Stomach (tissue), 8 donors: ENCODE measurements at regions not wholly inside any gene's neighbourhood (a gene's known extent, or its start where the extent isn't known, plus 50 kb on each side); places are given as distances from the start of the nearest gene placed in this dataset.

ENCODE experiments used
- DNase-seq, 2 donors: peaks; one replicate each; pipeline versions ENCODE4 v3.0.0 to v3.0.0-alpha.2; 2013 to 2019
- H3K27ac ChIP-seq, 5 donors: fragments of 200-600 bp in 4 of 5; sonication (generic) in 4 of 5; one replicate each; pipeline ENCODE4 v1.5.1; 2013 to 2019; ENCODE audit warnings: mild to moderate bottlenecking in 1 of 5, moderate library complexity in 1 of 5
- H3K27me3 ChIP-seq, 3 donors: fragments of 200-600 bp; sonication (generic); one replicate each; pipeline ENCODE4 v1.5.1; 2017 to 2019; ENCODE audit warnings: mixed run types in 1 of 3
- H3K36me3 ChIP-seq, 4 donors: fragments of 200-600 bp; sonication (generic); 1 replicate in 3 of 4; 2 replicates in 1 of 4; pipeline ENCODE4 v1.5.1; 2016 to 2019
- H3K4me1 ChIP-seq, 4 donors: fragments of 200-600 bp; sonication (generic); one replicate each; pipeline ENCODE4 v1.5.1; 2016 to 2019
- H3K4me3 ChIP-seq, 4 donors: fragments of 200-600 bp; sonication (generic) in 3 of 4; one replicate each; pipeline ENCODE4 v1.5.1; 2016 to 2019; ENCODE audit warnings: mild to moderate bottlenecking in 1 of 4
- H3K9me3 ChIP-seq, 4 donors: fragments of 200-600 bp; sonication (generic); one replicate each; pipeline ENCODE4 v1.5.1; 2016 to 2019
- EP300 ChIP-seq: sonication (generic); formaldehyde crosslinking; IDR thresholded peaks from one replicate; pipeline ENCODE4 v1.6.1; 2017; ENCODE audit warnings: antibody characterized with exemption
- POLR2A ChIP-seq, 4 donors: fragments of 450-650 bp; IDR thresholded peaks; one replicate each; pipeline ENCODE4 v1.6.1; 2016; ENCODE audit warnings: antibody characterized with exemption in 4 of 4, control low read depth in 2 of 4, mild to moderate bottlenecking in 1 of 4, moderate library complexity in 1 of 4
- POLR2AphosphoS5 ChIP-seq, 3 donors: sonication (generic); formaldehyde crosslinking; IDR thresholded peaks; one replicate each; pipeline ENCODE4 v1.6.1; 2016; ENCODE audit warnings: antibody characterized with exemption in 3 of 3
- WGBS, 5 donors: extraction: QIAGEN DNeasy Blood & Tissue Kit in 3 of 5; methylation state at CpG; one replicate each; pipeline versions ENCODE4 v1.1.5 to v1.1.7; 2013 to 2018; 5-methylcytosine and 5-hydroxymethylcytosine counted together
- intact Hi-C: fragments of 100-400 bp; cut with DNase I; formaldehyde crosslinking; loops from one replicate; pipeline ENCODE4 v1.15.1; 2023; ENCODE audit warnings: low total_unique reads
- TF ChIP-seq, protein P1 (sequence below), 7 experiments: fragments of 450-650 bp in 4 of 7; fragments of 200-600 bp in 3 of 7; sonication (generic) in 3 of 7; IDR thresholded peaks; one replicate each; pipeline ENCODE4 v1.5.1; 2016 to 2019; ENCODE audit warnings: antibody characterized with exemption in 7 of 7, control low read depth in 2 of 7, mild to moderate bottlenecking in 1 of 7
- donor health status: healthy with polysubstance abuse.
- donor health status: Bipolar disorder and iron deficiency.
- donor health status: healthy.

DNA sequence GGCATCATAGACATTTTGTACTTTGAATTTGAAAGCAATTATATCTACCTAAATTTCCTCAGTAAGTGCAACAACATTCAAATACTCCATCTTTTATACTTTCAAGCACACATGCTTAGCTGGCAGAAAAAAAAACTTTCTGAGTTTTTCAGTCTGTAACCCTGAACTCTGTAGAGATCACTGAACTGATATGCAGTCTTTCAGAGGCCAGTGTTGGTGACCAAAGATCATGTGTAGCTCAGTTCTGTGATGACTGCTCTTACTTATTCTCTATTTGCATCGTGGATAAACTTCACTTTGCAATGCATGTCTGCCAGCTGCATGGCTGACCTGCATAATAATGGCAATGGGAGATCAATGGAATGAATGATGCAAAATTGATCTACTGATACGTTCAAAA, 431.3 kb downstream of the FRK start:
- H3K36me3 ChIP-seq = no peaks in the 10 kb centered on the region
- H3K9me3 ChIP-seq = no peaks in the 10 kb centered on the region
- TF ChIP-seq EP300 (no peak), POLR2A (IDR thresholded peaks at IDR 0.05) (no peak), POLR2AphosphoS5 (IDR thresholded peaks at IDR 0.05) (no peak)
- TF ChIP-seq, protein P1, sequence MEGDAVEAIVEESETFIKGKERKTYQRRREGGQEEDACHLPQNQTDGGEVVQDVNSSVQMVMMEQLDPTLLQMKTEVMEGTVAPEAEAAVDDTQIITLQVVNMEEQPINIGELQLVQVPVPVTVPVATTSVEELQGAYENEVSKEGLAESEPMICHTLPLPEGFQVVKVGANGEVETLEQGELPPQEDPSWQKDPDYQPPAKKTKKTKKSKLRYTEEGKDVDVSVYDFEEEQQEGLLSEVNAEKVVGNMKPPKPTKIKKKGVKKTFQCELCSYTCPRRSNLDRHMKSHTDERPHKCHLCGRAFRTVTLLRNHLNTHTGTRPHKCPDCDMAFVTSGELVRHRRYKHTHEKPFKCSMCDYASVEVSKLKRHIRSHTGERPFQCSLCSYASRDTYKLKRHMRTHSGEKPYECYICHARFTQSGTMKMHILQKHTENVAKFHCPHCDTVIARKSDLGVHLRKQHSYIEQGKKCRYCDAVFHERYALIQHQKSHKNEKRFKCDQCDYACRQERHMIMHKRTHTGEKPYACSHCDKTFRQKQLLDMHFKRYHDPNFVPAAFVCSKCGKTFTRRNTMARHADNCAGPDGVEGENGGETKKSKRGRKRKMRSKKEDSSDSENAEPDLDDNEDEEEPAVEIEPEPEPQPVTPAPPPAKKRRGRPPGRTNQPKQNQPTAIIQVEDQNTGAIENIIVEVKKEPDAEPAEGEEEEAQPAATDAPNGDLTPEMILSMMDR (IDR thresholded peaks at IDR 0.05) = no peak
- intact Hi-C loops = no loop called here
- no peak overlapping the region for H3K4me3 ChIP-seq
- no peak overlapping the region for H3K27ac ChIP-seq
- H3K4me1 ChIP-seq = no peaks in the 10 kb centered on the region
- DNase-seq = no peak
- H3K27me3 ChIP-seq = no peaks in the 10 kb centered on the region
- WGBS, 5 donors = 53 to 80% (median 73%) methylated on average over 2 of the region's 2 CpGs

DNA sequence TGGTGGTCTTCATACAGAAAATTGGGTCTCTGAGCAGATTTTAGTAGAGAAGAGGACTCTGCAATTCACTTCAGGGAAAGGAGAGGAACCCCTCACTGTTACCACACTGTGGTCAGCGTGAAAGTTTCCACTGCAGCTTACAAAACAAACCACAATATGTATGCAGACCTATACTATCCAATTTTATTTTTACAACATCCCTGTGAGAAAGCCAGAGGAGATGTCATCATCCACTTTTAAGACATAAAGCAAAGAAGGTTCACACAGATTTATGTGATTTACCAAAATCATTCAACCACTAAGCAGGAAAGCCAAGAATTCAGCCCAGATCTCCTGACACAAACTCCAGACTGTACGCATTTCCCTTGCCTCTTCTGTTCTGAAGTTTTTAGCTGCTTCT, 442.4 kb downstream of the FRK start:
- H3K27me3 ChIP-seq = no peaks in the 10 kb centered on the region
- no peak overlapping the region for H3K4me3 ChIP-seq
- intact Hi-C loops = no loop called here
- H3K36me3 ChIP-seq = no peaks in the 10 kb centered on the region
- no peak for DNase-seq
- WGBS, 5 donors = 85 to 94% (median 88%) methylated on average over 2 of the region's 2 CpGs
- H3K4me1 ChIP-seq = no peaks in the 10 kb centered on the region
- H3K9me3 ChIP-seq = no peaks in the 10 kb centered on the region
- no peak for TF ChIP-seq POLR2A (IDR thresholded peaks at IDR 0.05)
- TF ChIP-seq, protein P1 (IDR thresholded peaks at IDR 0.05) = no peak
- TF ChIP-seq EP300 = no peak
- TF ChIP-seq POLR2AphosphoS5 (IDR thresholded peaks at IDR 0.05) = no peak
- H3K27ac ChIP-seq = no peak overlapping the region

DNA sequence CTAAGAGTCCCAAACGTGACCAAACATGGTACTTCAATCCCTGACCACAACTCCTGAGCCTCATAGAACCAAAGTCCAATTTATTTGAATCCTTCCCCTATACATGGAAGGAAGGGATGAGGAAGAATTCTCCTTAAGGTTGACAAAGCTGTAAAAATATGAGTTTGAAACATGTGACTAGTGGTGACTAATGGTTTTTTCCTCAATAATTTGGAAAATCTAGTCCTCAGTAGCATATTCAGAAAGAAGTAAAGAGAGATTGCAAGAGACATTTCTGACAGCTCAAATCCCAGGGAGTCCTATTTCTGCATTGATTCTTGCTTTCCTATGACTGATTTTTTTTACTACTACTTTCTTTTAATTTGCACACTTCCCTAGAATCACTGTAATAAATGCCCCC, 443.7 kb downstream of the FRK start:
- 56 to 87% (median 82%) methylated on average over 1 of the region's 1 CpG for WGBS, 5 donors
- TF ChIP-seq POLR2A (IDR thresholded peaks at IDR 0.05) (no peak), POLR2AphosphoS5 (IDR thresholded peaks at IDR 0.05) (no peak), EP300 (no peak)
- TF ChIP-seq, protein P1 (IDR thresholded peaks at IDR 0.05) = no peak
- intact Hi-C loops = no loop called here
- Histone ChIP-seq H3K36me3 (no peaks in the 10 kb centered on the region), H3K9me3 (no peaks in the 10 kb centered on the region), H3K4me1 (no peaks in the 10 kb centered on the region), H3K27ac (no peak overlapping the region), H3K27me3 (no peaks in the 10 kb centered on the region), H3K4me3 (no peak overlapping the region)
- DNase-seq = no peak

DNA sequence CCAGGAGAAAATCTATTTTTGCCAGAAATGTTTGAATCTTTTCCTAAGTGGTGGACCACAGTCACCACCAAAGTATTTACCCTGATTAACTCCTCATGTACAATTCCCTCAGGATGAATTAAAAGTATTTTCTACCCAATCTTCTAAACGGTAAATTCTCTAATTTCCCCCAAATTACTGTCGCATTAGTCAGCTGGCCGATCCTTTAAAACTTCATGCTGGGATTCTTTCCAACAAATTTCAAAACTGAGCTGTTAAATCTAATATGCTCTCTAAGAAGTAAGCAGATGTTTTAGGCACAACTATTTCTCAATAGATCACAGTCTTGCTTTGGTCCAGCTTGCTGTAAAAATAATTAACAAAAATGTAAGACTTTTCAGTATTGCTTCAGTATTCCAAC, 447.2 kb downstream of the FRK start:
- H3K4me1 ChIP-seq = no peaks in the 10 kb centered on the region
- TF ChIP-seq EP300 (no peak), POLR2A (IDR thresholded peaks at IDR 0.05) (no peak), POLR2AphosphoS5 (IDR thresholded peaks at IDR 0.05) (no peak)
- TF ChIP-seq, protein P1 (IDR thresholded peaks at IDR 0.05) = no peak
- H3K36me3 ChIP-seq = no peaks in the 10 kb centered on the region
- DNase-seq = peak in 1 of 2 donors; percentile 24
- no peaks in the 10 kb centered on the region for H3K27me3 ChIP-seq
- no peak overlapping the region for H3K27ac ChIP-seq
- H3K9me3 ChIP-seq = no peaks in the 10 kb centered on the region
- 59 to 64% (median 62%) methylated on average over 3 of the region's 3 CpGs for WGBS, 5 donors
- intact Hi-C loops = no loop called here
- H3K4me3 ChIP-seq = no peak overlapping the region
